ENCODE measurements at regions not wholly inside any gene's neighbourhood (a gene's known extent, or its start where the extent isn't known, plus 50 kb on each side); places are given as distances from the start of the nearest gene placed in this dataset.

GRCh38 chr12:102595315-102595714 is 115.0 kb upstream of the IGF1 start:
- Mint-ChIP-seq H3K4me3 (ENCODE audit: low read depth) (no peak overlapping the region), H3K4me1 (ENCODE audit: low read depth) (no peaks in the 10 kb centered on the region), H3K9me3 (ENCODE audit: low read depth) (no peaks in the 10 kb centered on the region), H3K36me3 (ENCODE audit: insufficient read depth) (no peaks in the 10 kb centered on the region), H3K27ac (no peak overlapping the region), H3K27me3 (peaks cover 10% of the 10 kb centered on the region)
- TF ChIP-seq CTCF (IDR thresholded peaks at IDR 0.05; ENCODE audit: unreplicated experiment), result no peak
- DNase-seq (ENCODE audit: low spot score, unreplicated experiment), result no peak

DNA sequence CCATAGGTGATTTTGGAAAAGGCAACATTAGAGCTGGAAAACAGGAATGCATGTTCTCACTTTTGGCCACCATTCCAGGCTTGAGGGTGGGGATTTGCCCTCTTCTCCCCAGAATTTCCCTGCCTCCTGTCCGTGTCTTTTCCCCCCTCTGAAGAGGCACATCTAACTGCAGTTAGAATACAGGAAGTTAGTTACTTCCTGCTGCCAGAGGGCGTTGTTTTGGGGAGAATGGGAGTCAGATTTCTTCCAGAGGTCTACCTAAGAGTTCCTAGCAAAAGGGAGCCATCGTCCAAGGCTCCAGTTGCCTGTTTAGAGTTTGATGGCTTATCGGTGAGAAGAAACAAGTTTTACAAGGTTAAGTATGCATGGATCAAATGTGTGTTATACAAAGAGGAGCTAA is 112.8 kb upstream of the IGF1 start:
- Mint-ChIP-seq H3K27me3 (peaks cover 10% of the 10 kb centered on the region), H3K4me3 (ENCODE audit: low read depth) (no peak overlapping the region), H3K4me1 (ENCODE audit: low read depth) (no peaks in the 10 kb centered on the region), H3K36me3 (ENCODE audit: insufficient read depth) (no peaks in the 10 kb centered on the region), H3K27ac (no peak overlapping the region), H3K9me3 (ENCODE audit: low read depth) (no peaks in the 10 kb centered on the region)
- TF ChIP-seq CTCF (IDR thresholded peaks at IDR 0.05; ENCODE audit: unreplicated experiment), result no peak
- no peak for DNase-seq (ENCODE audit: low spot score, unreplicated experiment)

GRCh38 chr12:102592134-102592533 is 111.8 kb upstream of the IGF1 start:
- no peak for DNase-seq (ENCODE audit: low spot score, unreplicated experiment)
- no peak for TF ChIP-seq CTCF (IDR thresholded peaks at IDR 0.05; ENCODE audit: unreplicated experiment)
- Mint-ChIP-seq H3K4me3 (ENCODE audit: low read depth) (no peak overlapping the region), H3K9me3 (ENCODE audit: low read depth) (no peaks in the 10 kb centered on the region), H3K4me1 (ENCODE audit: low read depth) (no peaks in the 10 kb centered on the region), H3K27me3 (peaks cover 9% of the 10 kb centered on the region), H3K27ac (no peak overlapping the region), H3K36me3 (ENCODE audit: insufficient read depth) (no peaks in the 10 kb centered on the region)

DNA sequence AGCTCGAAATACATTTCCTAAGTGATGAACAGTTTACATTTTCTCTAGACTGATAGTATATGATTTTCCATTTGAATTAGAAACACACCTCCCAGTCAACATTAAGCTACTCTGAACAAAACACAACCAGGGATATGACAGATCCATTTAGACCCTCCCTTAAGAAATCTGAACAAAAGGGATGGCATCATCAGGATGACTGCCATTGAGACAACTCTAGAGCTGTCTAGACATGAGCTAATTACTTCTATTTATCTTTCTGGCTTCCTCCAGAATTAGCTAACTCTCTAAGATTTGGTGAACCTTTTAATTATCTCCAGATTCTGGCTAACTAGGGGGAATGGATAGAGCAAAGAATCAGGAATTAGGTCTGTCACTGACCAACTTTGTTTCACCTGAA is 92.9 kb upstream of the IGF1 start:
- no peak overlapping the region for H3K4me3 Mint-ChIP-seq (ENCODE audit: low read depth)
- H3K36me3 Mint-ChIP-seq (ENCODE audit: insufficient read depth), result no peaks in the 10 kb centered on the region
- no peak for TF ChIP-seq CTCF (IDR thresholded peaks at IDR 0.05; ENCODE audit: unreplicated experiment)
- no peaks in the 10 kb centered on the region for H3K9me3 Mint-ChIP-seq (ENCODE audit: low read depth)
- peaks cover 10% of the 10 kb centered on the region for H3K27me3 Mint-ChIP-seq
- DNase-seq (ENCODE audit: low spot score, unreplicated experiment), result no peak
- H3K27ac Mint-ChIP-seq, result no peak overlapping the region
- H3K4me1 Mint-ChIP-seq (ENCODE audit: low read depth), result no peaks in the 10 kb centered on the region

DNA sequence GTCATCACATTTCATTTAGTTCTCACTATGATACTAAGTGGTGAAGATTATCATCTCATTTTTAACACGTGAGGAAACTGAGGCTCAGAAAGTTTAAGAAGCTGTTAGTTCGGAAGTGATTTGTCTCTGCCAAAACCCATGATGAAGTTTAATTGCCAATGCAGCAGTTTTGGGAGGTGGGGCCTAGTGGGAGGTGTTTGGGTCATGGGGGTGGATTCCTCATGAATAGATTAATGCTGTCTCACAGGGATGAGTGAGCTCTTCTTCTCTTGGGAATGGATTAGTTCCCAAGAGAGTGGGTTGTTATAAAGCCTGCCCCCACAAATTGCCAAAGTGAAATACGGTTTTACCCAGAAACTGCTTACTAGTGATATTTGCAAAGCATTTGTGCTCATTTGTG is 91.5 kb upstream of the IGF1 start:
- Mint-ChIP-seq H3K4me1 (ENCODE audit: low read depth) (no peaks in the 10 kb centered on the region), H3K27ac (no peak overlapping the region), H3K4me3 (ENCODE audit: low read depth) (no peak overlapping the region), H3K27me3 (peaks cover 10% of the 10 kb centered on the region), H3K9me3 (ENCODE audit: low read depth) (no peaks in the 10 kb centered on the region), H3K36me3 (ENCODE audit: insufficient read depth) (no peaks in the 10 kb centered on the region)
- DNase-seq (ENCODE audit: low spot score, unreplicated experiment), result no peak
- no peak for TF ChIP-seq CTCF (IDR thresholded peaks at IDR 0.05; ENCODE audit: unreplicated experiment)

All from progenitor cell of endocrine pancreas (in vitro differentiated cells).